ENCODE measurements at regions not wholly inside any gene's neighbourhood (a gene's known extent, or its start where the extent isn't known, plus 50 kb on each side); places are given as distances from the start of the nearest gene placed in this dataset.

GRCh38 chr9:99282406-99282805 lies 60.3 kb downstream of the SEC61B start:
- TF ChIP-seq CTCF (IDR thresholded peaks at IDR 0.05; ENCODE audit: low read depth, low read length): no peak
- H3K27ac ChIP-seq: no peak overlapping the region
- H3K4me1 ChIP-seq (ENCODE audit: low read depth): no peaks in the 10 kb centered on the region
- H3K4me3 ChIP-seq: no peak overlapping the region
- DNase-seq (ENCODE audit: low read depth in 1 of 2, low spot score in 1 of 2): no peak
- H3K27me3 ChIP-seq: no peaks in the 10 kb centered on the region
- H3K36me3 ChIP-seq: no peaks in the 10 kb centered on the region
- H3K9me3 ChIP-seq (ENCODE audit: low read depth): no peaks in the 10 kb centered on the region

GRCh38 chr9:99285965-99286364 lies 63.9 kb downstream of the SEC61B start:
- TF ChIP-seq CTCF (IDR thresholded peaks at IDR 0.05; ENCODE audit: low read depth, low read length): no peak
- Histone ChIP-seq H3K27ac (no peak overlapping the region), H3K4me1 (ENCODE audit: low read depth) (no peaks in the 10 kb centered on the region), H3K4me3 (no peak overlapping the region), H3K27me3 (no peaks in the 10 kb centered on the region), H3K36me3 (no peaks in the 10 kb centered on the region), H3K9me3 (ENCODE audit: low read depth) (no peaks in the 10 kb centered on the region)
- DNase-seq (ENCODE audit: low read depth in 1 of 2, low spot score in 1 of 2): no peak

- no peak for TF ChIP-seq CTCF (IDR thresholded peaks at IDR 0.05; ENCODE audit: low read depth, low read length)
- Histone ChIP-seq H3K36me3 (no peaks in the 10 kb centered on the region), H3K4me1 (ENCODE audit: low read depth) (no peaks in the 10 kb centered on the region), H3K27me3 (no peaks in the 10 kb centered on the region), H3K9me3 (ENCODE audit: low read depth) (no peaks in the 10 kb centered on the region), H3K27ac (no peak overlapping the region), H3K4me3 (no peak overlapping the region)
- DNase-seq (ENCODE audit: low read depth in 1 of 2, low spot score in 1 of 2): no peak
These were observed 64.5 kb downstream of the SEC61B start for GRCh38 chr9:99286536-99286935.

- Histone ChIP-seq H3K27me3 (no peaks in the 10 kb centered on the region), H3K4me1 (ENCODE audit: low read depth) (no peaks in the 10 kb centered on the region), H3K4me3 (no peak overlapping the region), H3K9me3 (ENCODE audit: low read depth) (no peaks in the 10 kb centered on the region), H3K36me3 (no peaks in the 10 kb centered on the region), H3K27ac (no peak overlapping the region)
- DNase-seq (ENCODE audit: low read depth in 1 of 2, low spot score in 1 of 2): no peak
- TF ChIP-seq CTCF (IDR thresholded peaks at IDR 0.05; ENCODE audit: low read depth, low read length): no peak
These were observed 65.6 kb downstream of the SEC61B start for GRCh38 chr9:99287641-99288040.

- no peak for TF ChIP-seq CTCF (IDR thresholded peaks at IDR 0.05; ENCODE audit: low read depth, low read length)
- Histone ChIP-seq H3K36me3 (no peaks in the 10 kb centered on the region), H3K27me3 (no peaks in the 10 kb centered on the region), H3K27ac (no peak overlapping the region), H3K4me1 (ENCODE audit: low read depth) (no peaks in the 10 kb centered on the region), H3K4me3 (no peak overlapping the region), H3K9me3 (ENCODE audit: low read depth) (no peaks in the 10 kb centered on the region)
- DNase-seq (ENCODE audit: low read depth in 1 of 2, low spot score in 1 of 2): no peak
These were observed 66.7 kb downstream of the SEC61B start for GRCh38 chr9:99288830-99289229.
